ENCODE measurements at regions not wholly inside any gene's neighbourhood (a gene's known extent, or its start where the extent isn't known, plus 50 kb on each side); places are given as distances from the start of the nearest gene placed in this dataset.

GRCh38 chr5:14936588-14936987 lies 65.0 kb upstream of the ANKH start:
- TF ChIP-seq CTCF (IDR thresholded peaks at IDR 0.05): no peak
- TF ChIP-seq TAF1 (IDR thresholded peaks at IDR 0.05; ENCODE audit: borderline replicate concordance, low read depth, low read length): no peak
- no peak for TF ChIP-seq REST (IDR thresholded peaks at IDR 0.05; ENCODE audit: low read depth, low read length)
- TF ChIP-seq MXI1 (IDR thresholded peaks at IDR 0.05; ENCODE audit: low read depth, low read length): no peak
- TF ChIP-seq TCF12 (IDR thresholded peaks at IDR 0.05): no peak
- TF ChIP-seq USF2 (IDR thresholded peaks at IDR 0.05; ENCODE audit: borderline replicate concordance, low read depth, low read length): no peak
- TF ChIP-seq SIN3A (IDR thresholded peaks at IDR 0.05; ENCODE audit: borderline replicate concordance, low read depth, low read length): no peak
- TF ChIP-seq POLR2AphosphoS5 (IDR thresholded peaks at IDR 0.05; ENCODE audit: low read depth, low read length): no peak
- no peak for TF ChIP-seq CHD2 (IDR thresholded peaks at IDR 0.05; ENCODE audit: low read length, partially characterized antibody)

Data from SK-N-SH (cell line).